A673 (cell line): ENCODE measurements at regions not wholly inside any gene's neighbourhood (a gene's known extent, or its start where the extent isn't known, plus 50 kb on each side); places are given as distances from the start of the nearest gene placed in this dataset.

Experiments used
- BruUV-seq: library from RNA; stranded (reverse); fragments of 400-500 nt; replicated peaks from 2 replicates; lab custom pipeline; 2021; lab: Mats Ljungman, UMichigan
- CTCF ChIA-PET: fragments of 300-600 bp; sonication (Branson Sonifier 250); formaldehyde crosslinking; loops from one replicate; lab custom pipeline; 2022; ENCODE audit warnings: antibody characterized with exemption; lab: Charles Lee
- POLR2A ChIA-PET: fragments of 300-600 bp; sonication (Branson Sonifier 250); formaldehyde crosslinking; loops from one replicate; lab custom pipeline; 2022; ENCODE audit warnings: antibody characterized with exemption; ENCODE audit not compliant: low non-redundant PET; lab: Charles Lee
- DNase-seq: peaks from one replicate; pipeline ENCODE4 v3.0.0-alpha.2; 2015; ENCODE audit warnings: low spot score
- H3K27ac ChIP-seq: fragments of 200-600 bp; sonication (generic); 2 replicates; pipeline ENCODE4 v1.5.1; 2016; ENCODE audit warnings: mixed run types, low read depth, mild to moderate bottlenecking, mixed read lengths, antibody characterized with exemption, low read length; ENCODE audit not compliant: poor library complexity, severe bottlenecking
- H3K27me3 ChIP-seq: fragments of 200-600 bp; sonication (generic); replicated peaks from 2 replicates; pipeline ENCODE4 v1.6.1; 2017; ENCODE audit warnings: mixed run types, low read depth, mild to moderate bottlenecking, mixed read lengths, antibody characterized with exemption, low read length; ENCODE audit not compliant: insufficient read depth, poor library complexity
- H3K36me3 ChIP-seq: fragments of 200-600 bp; sonication (generic); 2 replicates; pipeline ENCODE4 v1.6.1; 2016; ENCODE audit warnings: mixed run types, mild to moderate bottlenecking, mixed read lengths, antibody characterized with exemption, low read length; ENCODE audit not compliant: insufficient read depth, poor library complexity, severe bottlenecking
- H3K4me1 ChIP-seq: fragments of 200-600 bp; sonication (generic); 2 replicates; pipeline ENCODE4 v1.6.1; 2017; ENCODE audit warnings: mixed run types, mild to moderate bottlenecking, mixed read lengths, antibody characterized with exemption, low read length; ENCODE audit not compliant: insufficient read depth, poor library complexity, severe bottlenecking
- H3K4me3 ChIP-seq: fragments of 200-600 bp; sonication (generic); 2 replicates; pipeline ENCODE4 v1.5.1; 2016; ENCODE audit warnings: low read depth, mixed run types, mild to moderate bottlenecking, mixed read lengths, low read length; ENCODE audit not compliant: poor library complexity, severe bottlenecking
- H3K9me3 ChIP-seq: fragments of 200-600 bp; sonication (generic); 2 replicates; pipeline ENCODE4 v1.6.1; 2016; ENCODE audit warnings: mixed run types, low read depth, mild to moderate bottlenecking, mixed read lengths, antibody characterized with exemption, low read length; ENCODE audit not compliant: poor library complexity, severe bottlenecking
- CTCF ChIP-seq: fragments of 300-800, 200-600 bp; sonication (generic); conservative IDR thresholded peaks from 2 replicates; pipeline ENCODE4 v1.5.1; 2017; ENCODE audit warnings: low read depth, mild to moderate bottlenecking, antibody characterized with exemption, low read length, moderate library complexity, mixed read lengths
- EZH2 ChIP-seq: fragments of 200-600 bp; sonication (generic); IDR thresholded peaks from 2 replicates; pipeline ENCODE4 v1.6.1; 2017; ENCODE audit warnings: borderline replicate concordance, low read depth, mild to moderate bottlenecking, mixed read lengths, antibody characterized with exemption, low read length; ENCODE audit not compliant: poor library complexity, severe bottlenecking
- intact Hi-C: fragments of 100-400 bp; cut with micrococcal nuclease; formaldehyde crosslinking; loops from one replicate; pipeline ENCODE4 v1.10.0; 2022; ENCODE audit not compliant: unreplicated experiment

- H3K27ac ChIP-seq: no peak overlapping the region
- no peak for DNase-seq
- H3K4me3 ChIP-seq: no peak overlapping the region
- H3K27me3 ChIP-seq: peaks cover 25% of the 10 kb centered on the region
- no peaks in the 10 kb centered on the region for H3K36me3 ChIP-seq
- ChIA-PET CTCF (no interaction called here), POLR2A (no interaction called here)
- no TSS peak for BruUV-seq
- H3K4me1 ChIP-seq: no peaks in the 10 kb centered on the region
- intact Hi-C loops: no loop called here
- peaks cover under 1% of the 10 kb centered on the region for H3K9me3 ChIP-seq
- TF ChIP-seq CTCF (no peak), EZH2 (no peak)
Measured at GRCh38 chr1:4271338-4271998, 371.4 kb upstream of the C1orf174 start.

GRCh38 chr1:4272568-4272967 lies 372.5 kb upstream of the C1orf174 start:
- intact Hi-C loops: no loop called here
- BruUV-seq: no TSS peak
- CTCF ChIA-PET: no interaction called here

GRCh38 chr1:4273243-4273642 lies 373.2 kb upstream of the C1orf174 start:
- TF ChIP-seq EZH2 (no peak), CTCF (no peak)

More at GRCh38 chr1:4272568-4272967, 372.5 kb upstream of the C1orf174 start:
- no peaks in the 10 kb centered on the region for H3K36me3 ChIP-seq
- TF ChIP-seq EZH2: no peak
- no peak for TF ChIP-seq CTCF
- peaks cover 25% of the 10 kb centered on the region for H3K27me3 ChIP-seq
- DNase-seq: no peak
- POLR2A ChIA-PET: no interaction called here
- peaks cover 4% of the 10 kb centered on the region for H3K9me3 ChIP-seq
- no peak overlapping the region for H3K4me3 ChIP-seq
- no peak overlapping the region for H3K27ac ChIP-seq
- H3K4me1 ChIP-seq: no peaks in the 10 kb centered on the region

More at GRCh38 chr1:4273243-4273642, 373.2 kb upstream of the C1orf174 start:
- DNase-seq: no peak
- no TSS peak for BruUV-seq
- no peak overlapping the region for H3K27ac ChIP-seq
- intact Hi-C loops: no loop called here
- peaks cover 25% of the 10 kb centered on the region for H3K27me3 ChIP-seq
- H3K4me1 ChIP-seq: no peaks in the 10 kb centered on the region
- H3K4me3 ChIP-seq: no peak overlapping the region
- CTCF ChIA-PET: no interaction called here
- H3K9me3 ChIP-seq: peaks cover 10% of the 10 kb centered on the region
- POLR2A ChIA-PET: no interaction called here
- H3K36me3 ChIP-seq: no peaks in the 10 kb centered on the region
